GM23338 (cell line): ENCODE measurements at regions not wholly inside any gene's neighbourhood (a gene's known extent, or its start where the extent isn't known, plus 50 kb on each side); places are given as distances from the start of the nearest gene placed in this dataset.
A peak's percentile ranks its signal among the peaks of the same experiment; 100 is the strongest.
"Not testable (repeated sequence)": the region's sequence is repeated elsewhere in the genome, so short reads cannot be mapped to it uniquely, and the experiment has no call there.

ENCODE experiments used
- ATAC-seq: fragments of 200-7000 bp; cut with Tn5 transposase; 3 replicates; pipeline ENCODE4 v1.9.1; 2020
- DNase-seq: peaks from one replicate; pipeline ENCODE4 v3.0.0-alpha.2; 2015; ENCODE audit warnings: low spot score
- H2AFZ ChIP-seq: fragments of 200-600 bp; sonication (generic); 2 replicates; pipeline ENCODE4 v1.8.0; 2016; ENCODE audit warnings: antibody characterized with exemption, mild to moderate bottlenecking, moderate library complexity
- H3F3A ChIP-seq: fragments of 200-600 bp; sonication (generic); replicated peaks from 2 replicates; pipeline ENCODE4 v1.8.0; 2017; ENCODE audit warnings: antibody characterized with exemption, mixed run types, low read depth
- H3K27ac ChIP-seq: fragments of 200-600 bp; sonication (generic); 2 replicates; pipeline ENCODE4 v1.6.1; 2016; ENCODE audit warnings: low read depth
- H3K27me3 ChIP-seq: fragments of 200-600 bp; sonication (generic); 2 replicates; pipeline ENCODE4 v1.8.0; 2016; ENCODE audit warnings: mild to moderate bottlenecking, mixed run types, moderate library complexity; ENCODE audit not compliant: insufficient read depth
- H3K36me3 ChIP-seq: fragments of 200-600 bp; sonication (generic); 2 replicates; pipeline ENCODE4 v1.8.0; 2016; ENCODE audit warnings: mild to moderate bottlenecking; ENCODE audit not compliant: insufficient read depth
- H3K4me1 ChIP-seq: fragments of 200-600 bp; sonication (generic); 2 replicates; pipeline ENCODE4 v1.8.0; 2016; ENCODE audit warnings: mild to moderate bottlenecking, moderate library complexity; ENCODE audit not compliant: insufficient read depth
- H3K4me2 ChIP-seq: fragments of 200-600 bp; sonication (generic); 2 replicates; pipeline ENCODE4 v1.7.1; 2017; ENCODE audit warnings: mixed run types
- H3K4me3 ChIP-seq: fragments of 200-600 bp; sonication (generic); 2 replicates; pipeline ENCODE4 v1.6.1; 2016; ENCODE audit warnings: mixed run types
- H3K79me2 ChIP-seq: fragments of 200-600 bp; sonication (generic); replicated peaks from 2 replicates; pipeline ENCODE4 v1.8.0; 2017; ENCODE audit warnings: mild to moderate bottlenecking; ENCODE audit not compliant: insufficient read depth
- H3K9me2 ChIP-seq: fragments of 200-600 bp; sonication (generic); 2 replicates; pipeline ENCODE4 v1.8.0; 2017; ENCODE audit not compliant: insufficient read depth
- H4K20me1 ChIP-seq: fragments of 200-600 bp; sonication (generic); replicated peaks from 2 replicates; pipeline ENCODE4 v1.8.0; 2017; ENCODE audit warnings: mild to moderate bottlenecking; ENCODE audit not compliant: insufficient read depth
- H3K27ac Mint-ChIP-seq: 2 replicates; pipeline ENCODE4 v1.8.0; 2020; ENCODE audit warnings: inconsistent platforms, mild to moderate bottlenecking, moderate library complexity, mixed read lengths
- H3K27me3 Mint-ChIP-seq: 3 replicates; pipeline ENCODE4 v1.8.0; 2022; ENCODE audit warnings: low read depth, mild to moderate bottlenecking, moderate library complexity, mixed read lengths, inconsistent platforms; ENCODE audit not compliant: insufficient read depth, poor library complexity
- H3K36me3 Mint-ChIP-seq: 3 replicates; pipeline ENCODE4 v1.8.0; 2021; ENCODE audit warnings: low read depth, mild to moderate bottlenecking, inconsistent platforms, moderate library complexity, mixed read lengths
- H3K4me1 Mint-ChIP-seq: 3 replicates; pipeline ENCODE4 v1.8.0; 2020; ENCODE audit warnings: mild to moderate bottlenecking, inconsistent platforms, mixed read lengths
- H3K4me3 Mint-ChIP-seq: 3 replicates; pipeline ENCODE4 v1.8.0; 2021; ENCODE audit warnings: moderate library complexity, mild to moderate bottlenecking, inconsistent platforms, mixed read lengths
- H3K9me3 Mint-ChIP-seq: 3 replicates; pipeline ENCODE4 v1.8.0; 2020; ENCODE audit warnings: moderate library complexity, mild to moderate bottlenecking, inconsistent platforms, mixed read lengths
- EZH2 ChIP-seq: fragments of 200-600 bp; sonication (generic); IDR thresholded peaks from one replicate; pipeline ENCODE4 v1.8.0; 2017; ENCODE audit warnings: antibody characterized with exemption, mild to moderate bottlenecking, low read depth; ENCODE audit not compliant: unreplicated experiment
- JUNB ChIP-seq: IDR thresholded peaks from one replicate; pipeline ENCODE4 v1.6.1; 2016; ENCODE audit warnings: antibody characterized with exemption; ENCODE audit not compliant: unreplicated experiment
- NANOG ChIP-seq: IDR thresholded peaks from 2 replicates; pipeline ENCODE4 v1.6.1; 2016; ENCODE audit warnings: antibody characterized with exemption, borderline replicate concordance
- STAT1 ChIP-seq: IDR thresholded peaks from one replicate; pipeline ENCODE4 v1.6.1; 2016; ENCODE audit warnings: antibody characterized with exemption; ENCODE audit not compliant: unreplicated experiment
- ZNF114 ChIP-seq: fragments of 250-450 bp; sonication (Bioruptor Pico); IDR thresholded peaks from 2 replicates; pipeline ENCODE4 v1.5.0; 2020; ENCODE audit warnings: mild to moderate bottlenecking, moderate library complexity
- ZNF331 ChIP-seq: fragments of 250-450 bp; sonication (Bioruptor Pico); IDR thresholded peaks from 2 replicates; pipeline ENCODE4 v1.5.0; 2020; ENCODE audit warnings: low read depth, mild to moderate bottlenecking, moderate library complexity
- TF ChIP-seq, protein P1 (sequence below): fragments of 250-450 bp; sonication (Bioruptor Pico); IDR thresholded peaks from 2 replicates; pipeline ENCODE4 v1.5.0; 2020; ENCODE audit warnings: mild to moderate bottlenecking, moderate library complexity
- TF ChIP-seq, protein P2 (sequence below): IDR thresholded peaks from 2 replicates; pipeline ENCODE4 v1.6.1; 2016; ENCODE audit warnings: antibody characterized with exemption
- TF ChIP-seq, protein P3 (sequence below), 2 experiments: fragments of 200-600 bp in 1 of 2; sonication (generic) in 1 of 2; conservative IDR thresholded peaks; 2 replicates each; pipeline versions ENCODE4 v1.5.1 to v1.6.1; 2016 to 2017; ENCODE audit warnings: antibody characterized with exemption in 2 of 2, low read depth in 2 of 2, mild to moderate bottlenecking in 2 of 2, moderate library complexity in 1 of 2

DNA sequence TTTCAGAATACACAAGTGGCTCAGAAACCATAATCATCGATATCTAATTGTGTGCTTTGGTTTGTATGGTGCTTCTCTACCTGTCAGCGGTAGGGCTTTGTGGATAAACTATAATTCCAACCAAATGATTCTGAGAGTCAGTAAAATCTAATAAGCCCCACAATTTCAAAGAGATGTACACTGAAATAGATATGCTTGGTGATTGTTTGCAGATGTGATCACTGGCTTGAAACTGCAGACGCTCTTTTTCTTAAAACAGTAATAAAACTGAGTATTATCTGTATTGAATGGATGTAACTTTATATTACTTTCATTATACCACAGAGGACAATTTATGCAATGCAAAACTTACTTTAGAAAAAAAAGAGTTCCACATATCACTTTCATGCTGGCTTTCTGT is 198.8 kb upstream of the ANXA10 start (continued):
- TF ChIP-seq, protein P1, sequence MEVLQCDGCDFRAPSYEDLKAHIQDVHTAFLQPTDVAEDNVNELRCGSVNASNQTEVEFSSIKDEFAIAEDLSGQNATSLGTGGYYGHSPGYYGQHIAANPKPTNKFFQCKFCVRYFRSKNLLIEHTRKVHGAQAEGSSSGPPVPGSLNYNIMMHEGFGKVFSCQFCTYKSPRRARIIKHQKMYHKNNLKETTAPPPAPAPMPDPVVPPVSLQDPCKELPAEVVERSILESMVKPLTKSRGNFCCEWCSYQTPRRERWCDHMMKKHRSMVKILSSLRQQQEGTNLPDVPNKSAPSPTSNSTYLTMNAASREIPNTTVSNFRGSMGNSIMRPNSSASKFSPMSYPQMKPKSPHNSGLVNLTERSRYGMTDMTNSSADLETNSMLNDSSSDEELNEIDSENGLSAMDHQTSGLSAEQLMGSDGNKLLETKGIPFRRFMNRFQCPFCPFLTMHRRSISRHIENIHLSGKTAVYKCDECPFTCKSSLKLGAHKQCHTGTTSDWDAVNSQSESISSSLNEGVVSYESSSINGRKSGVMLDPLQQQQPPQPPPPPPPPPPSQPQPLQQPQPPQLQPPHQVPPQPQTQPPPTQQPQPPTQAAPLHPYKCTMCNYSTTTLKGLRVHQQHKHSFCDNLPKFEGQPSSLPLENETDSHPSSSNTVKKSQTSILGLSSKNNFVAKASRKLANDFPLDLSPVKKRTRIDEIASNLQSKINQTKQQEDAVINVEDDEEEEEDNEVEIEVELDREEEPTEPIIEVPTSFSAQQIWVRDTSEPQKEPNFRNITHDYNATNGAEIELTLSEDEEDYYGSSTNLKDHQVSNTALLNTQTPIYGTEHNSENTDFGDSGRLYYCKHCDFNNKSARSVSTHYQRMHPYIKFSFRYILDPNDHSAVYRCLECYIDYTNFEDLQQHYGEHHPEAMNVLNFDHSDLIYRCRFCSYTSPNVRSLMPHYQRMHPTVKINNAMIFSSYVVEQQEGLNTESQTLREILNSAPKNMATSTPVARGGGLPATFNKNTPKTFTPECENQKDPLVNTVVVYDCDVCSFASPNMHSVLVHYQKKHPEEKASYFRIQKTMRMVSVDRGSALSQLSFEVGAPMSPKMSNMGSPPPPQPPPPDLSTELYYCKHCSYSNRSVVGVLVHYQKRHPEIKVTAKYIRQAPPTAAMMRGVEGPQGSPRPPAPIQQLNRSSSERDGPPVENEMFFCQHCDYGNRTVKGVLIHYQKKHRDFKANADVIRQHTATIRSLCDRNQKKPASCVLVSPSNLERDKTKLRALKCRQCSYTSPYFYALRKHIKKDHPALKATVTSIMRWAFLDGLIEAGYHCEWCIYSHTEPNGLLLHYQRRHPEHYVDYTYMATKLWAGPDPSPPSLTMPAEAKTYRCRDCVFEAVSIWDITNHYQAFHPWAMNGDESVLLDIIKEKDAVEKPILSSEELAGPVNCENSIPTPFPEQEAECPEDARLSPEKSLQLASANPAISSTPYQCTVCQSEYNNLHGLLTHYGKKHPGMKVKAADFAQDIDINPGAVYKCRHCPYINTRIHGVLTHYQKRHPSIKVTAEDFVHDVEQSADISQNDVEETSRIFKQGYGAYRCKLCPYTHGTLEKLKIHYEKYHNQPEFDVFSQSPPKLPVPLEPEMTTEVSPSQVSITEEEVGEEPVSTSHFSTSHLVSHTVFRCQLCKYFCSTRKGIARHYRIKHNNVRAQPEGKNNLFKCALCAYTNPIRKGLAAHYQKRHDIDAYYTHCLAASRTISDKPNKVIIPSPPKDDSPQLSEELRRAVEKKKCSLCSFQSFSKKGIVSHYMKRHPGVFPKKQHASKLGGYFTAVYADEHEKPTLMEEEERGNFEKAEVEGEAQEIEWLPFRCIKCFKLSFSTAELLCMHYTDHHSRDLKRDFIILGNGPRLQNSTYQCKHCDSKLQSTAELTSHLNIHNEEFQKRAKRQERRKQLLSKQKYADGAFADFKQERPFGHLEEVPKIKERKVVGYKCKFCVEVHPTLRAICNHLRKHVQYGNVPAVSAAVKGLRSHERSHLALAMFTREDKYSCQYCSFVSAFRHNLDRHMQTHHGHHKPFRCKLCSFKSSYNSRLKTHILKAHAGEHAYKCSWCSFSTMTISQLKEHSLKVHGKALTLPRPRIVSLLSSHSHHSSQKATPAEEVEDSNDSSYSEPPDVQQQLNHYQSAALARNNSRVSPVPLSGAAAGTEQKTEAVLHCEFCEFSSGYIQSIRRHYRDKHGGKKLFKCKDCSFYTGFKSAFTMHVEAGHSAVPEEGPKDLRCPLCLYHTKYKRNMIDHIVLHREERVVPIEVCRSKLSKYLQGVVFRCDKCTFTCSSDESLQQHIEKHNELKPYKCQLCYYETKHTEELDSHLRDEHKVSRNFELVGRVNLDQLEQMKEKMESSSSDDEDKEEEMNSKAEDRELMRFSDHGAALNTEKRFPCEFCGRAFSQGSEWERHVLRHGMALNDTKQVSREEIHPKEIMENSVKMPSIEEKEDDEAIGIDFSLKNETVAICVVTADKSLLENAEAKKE (CRISPR knock-in tag): no peak
- TF ChIP-seq JUNB: no peak
- TF ChIP-seq EZH2: no peak
- TF ChIP-seq ZNF331 (CRISPR knock-in tag): no peak
- TF ChIP-seq, protein P2, sequence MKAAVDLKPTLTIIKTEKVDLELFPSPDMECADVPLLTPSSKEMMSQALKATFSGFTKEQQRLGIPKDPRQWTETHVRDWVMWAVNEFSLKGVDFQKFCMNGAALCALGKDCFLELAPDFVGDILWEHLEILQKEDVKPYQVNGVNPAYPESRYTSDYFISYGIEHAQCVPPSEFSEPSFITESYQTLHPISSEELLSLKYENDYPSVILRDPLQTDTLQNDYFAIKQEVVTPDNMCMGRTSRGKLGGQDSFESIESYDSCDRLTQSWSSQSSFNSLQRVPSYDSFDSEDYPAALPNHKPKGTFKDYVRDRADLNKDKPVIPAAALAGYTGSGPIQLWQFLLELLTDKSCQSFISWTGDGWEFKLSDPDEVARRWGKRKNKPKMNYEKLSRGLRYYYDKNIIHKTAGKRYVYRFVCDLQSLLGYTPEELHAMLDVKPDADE: no peak
- no peak for TF ChIP-seq ZNF114
- TF ChIP-seq, protein P3, sequence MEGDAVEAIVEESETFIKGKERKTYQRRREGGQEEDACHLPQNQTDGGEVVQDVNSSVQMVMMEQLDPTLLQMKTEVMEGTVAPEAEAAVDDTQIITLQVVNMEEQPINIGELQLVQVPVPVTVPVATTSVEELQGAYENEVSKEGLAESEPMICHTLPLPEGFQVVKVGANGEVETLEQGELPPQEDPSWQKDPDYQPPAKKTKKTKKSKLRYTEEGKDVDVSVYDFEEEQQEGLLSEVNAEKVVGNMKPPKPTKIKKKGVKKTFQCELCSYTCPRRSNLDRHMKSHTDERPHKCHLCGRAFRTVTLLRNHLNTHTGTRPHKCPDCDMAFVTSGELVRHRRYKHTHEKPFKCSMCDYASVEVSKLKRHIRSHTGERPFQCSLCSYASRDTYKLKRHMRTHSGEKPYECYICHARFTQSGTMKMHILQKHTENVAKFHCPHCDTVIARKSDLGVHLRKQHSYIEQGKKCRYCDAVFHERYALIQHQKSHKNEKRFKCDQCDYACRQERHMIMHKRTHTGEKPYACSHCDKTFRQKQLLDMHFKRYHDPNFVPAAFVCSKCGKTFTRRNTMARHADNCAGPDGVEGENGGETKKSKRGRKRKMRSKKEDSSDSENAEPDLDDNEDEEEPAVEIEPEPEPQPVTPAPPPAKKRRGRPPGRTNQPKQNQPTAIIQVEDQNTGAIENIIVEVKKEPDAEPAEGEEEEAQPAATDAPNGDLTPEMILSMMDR (conservative IDR thresholded peaks at IDR 0.05; ENCODE audit: low read depth in 2 of 2): no peak
- no peak for TF ChIP-seq STAT1
- no peak for TF ChIP-seq NANOG

DNA sequence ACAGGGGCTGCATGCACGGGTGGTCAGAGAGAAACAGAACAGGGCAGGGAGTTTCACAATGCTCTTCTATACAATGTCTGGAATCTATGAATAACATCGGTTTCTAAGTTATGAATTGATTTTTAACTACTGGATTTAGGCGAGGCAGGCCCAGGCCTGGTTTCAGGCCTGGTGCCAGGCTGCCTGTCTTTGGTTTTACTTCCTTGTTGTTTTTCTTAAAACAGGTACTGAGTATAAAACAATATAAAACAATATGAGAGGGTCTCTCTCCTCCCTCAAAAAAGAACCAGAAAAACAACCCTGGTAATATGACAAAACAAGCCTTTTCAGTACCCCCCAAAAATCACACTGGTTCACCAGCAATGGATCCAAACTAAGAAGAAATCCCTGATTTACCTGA is 196.1 kb upstream of the ANXA10 start:
- H3K79me2 ChIP-seq, H3K9me3 Mint-ChIP-seq, H3K36me3 Mint-ChIP-seq, ATAC-seq, H3F3A ChIP-seq, H4K20me1 ChIP-seq, H3K4me3 ChIP-seq, H3K4me1 ChIP-seq, H3K27ac Mint-ChIP-seq, H3K9me2 ChIP-seq, DNase-seq, H3K27me3 ChIP-seq, H3K4me3 Mint-ChIP-seq, H2AFZ ChIP-seq, H3K27me3 Mint-ChIP-seq, H3K36me3 ChIP-seq, H3K4me2 ChIP-seq: not testable (repeated sequence)
- 0 out of 2 replicates have a peak overlapping the region, but pooled peaks have one; percentile 57 for H3K27ac ChIP-seq
- peaks cover 16% of the 10 kb centered on the region for H3K4me1 Mint-ChIP-seq
